B cell (primary cell): ENCODE measurements at regions not wholly inside any gene's neighbourhood (a gene's known extent, or its start where the extent isn't known, plus 50 kb on each side); places are given as distances from the start of the nearest gene placed in this dataset.

Source experiments
- ATAC-seq: fragments of 200-7000 bp; cut with Tn5 transposase; one replicate; pipeline ENCODE4 v1.10.0; 2021; ENCODE audit warnings: low read depth, mild to moderate bottlenecking, moderate number of reproducible peaks, moderate library complexity
- CTCF ChIA-PET: fragments of 350-600 bp; sonication (Branson Sonifier 250); formaldehyde crosslinking; loops from one replicate; lab custom pipeline; 2021; ENCODE audit warnings: antibody characterized with exemption, inconsistent platforms; lab: Charles Lee
- POLR2A ChIA-PET: fragments of 350-600 bp; sonication (Branson Sonifier 250); formaldehyde crosslinking; loops from one replicate; lab custom pipeline; 2021; ENCODE audit warnings: antibody characterized with exemption; lab: Charles Lee
- DNase-seq: peaks from one replicate; pipeline ENCODE4 v3.0.0; 2013
- H2AFZ ChIP-seq: 2 replicates; pipeline ENCODE4 v1.6.1; 2012; ENCODE audit warnings: mild to moderate bottlenecking, low read depth, low read length; ENCODE audit not compliant: insufficient read depth, poor library complexity, severe bottlenecking
- H3K27ac ChIP-seq, 2 donors: 1 replicate in 1 of 2; 2 replicates in 1 of 2; pipeline ENCODE4 v1.5.1; 2012 to 2013; ENCODE audit warnings: low read length in 2 of 2, mild to moderate bottlenecking in 2 of 2, moderate library complexity in 1 of 2
- H3K27me3 ChIP-seq, 4 experiments: fragments of 200-600 bp in 1 of 4; sonication (generic) in 1 of 4; replicated peaks in 1 of 4; 1 replicate in 2 of 4; 2 replicates in 2 of 4; pipeline versions ENCODE4 v1.6.1 to v1.7.0; 2013 to 2016; ENCODE audit warnings: low read length in 3 of 4, mild to moderate bottlenecking in 2 of 4, mixed read lengths in 1 of 4, moderate library complexity in 1 of 4; ENCODE audit not compliant: insufficient read depth in 4 of 4, control insufficient read depth in 3 of 4; ENCODE audit errors: control extremely low read depth in 1 of 4
- H3K36me3 ChIP-seq, 2 experiments: replicated peaks in 1 of 2; 1 replicate in 1 of 2; 2 replicates in 1 of 2; pipeline versions ENCODE4 v1.6.1 to v1.7.1; 2013; ENCODE audit warnings: low read length in 1 of 2; ENCODE audit not compliant: insufficient read depth in 2 of 2, control insufficient read depth in 1 of 2; ENCODE audit errors: control extremely low read depth in 1 of 2, extremely low read depth in 1 of 2
- H3K4me1 ChIP-seq, 2 donors: fragments of 200-600 bp in 1 of 2; sonication (generic) in 1 of 2; 1 replicate in 1 of 2; 2 replicates in 1 of 2; pipeline versions ENCODE4 v1.5.1 to v1.6.1; 2013 to 2017; ENCODE audit warnings: low read length in 2 of 2; ENCODE audit not compliant: control insufficient read depth in 2 of 2, insufficient read depth in 2 of 2
- H3K4me2 ChIP-seq: replicated peaks from 2 replicates; pipeline ENCODE3; 2012; ENCODE audit warnings: mild to moderate bottlenecking, low read depth, low read length; ENCODE audit not compliant: poor library complexity, severe bottlenecking
- H3K4me3 ChIP-seq, 5 experiments: fragments of 200-600 bp in 1 of 5; sonication (generic) in 1 of 5; 1 replicate in 3 of 5; 2 replicates in 2 of 5; pipeline versions ENCODE4 v1.5.1 to v1.7.0; 2011 to 2016; ENCODE audit warnings: low read length in 4 of 5, mild to moderate bottlenecking in 4 of 5, low read depth in 2 of 5, control low read depth in 1 of 5, moderate library complexity in 1 of 5; ENCODE audit not compliant: insufficient read depth in 1 of 5; ENCODE audit errors: control extremely low read depth in 1 of 5, extremely low read depth in 1 of 5
- H3K79me2 ChIP-seq: fragments of 200-600 bp; sonication (generic); one replicate; pipeline ENCODE4 v1.6.0; 2016; ENCODE audit warnings: low read length; ENCODE audit not compliant: control insufficient read depth, insufficient read depth
- H3K9ac ChIP-seq: fragments of 200-600 bp; sonication (generic); 2 replicates; pipeline ENCODE4 v1.6.1; 2017; ENCODE audit warnings: mild to moderate bottlenecking, low read length, moderate library complexity
- H3K9me3 ChIP-seq, 3 donors: one replicate each; pipeline versions ENCODE4 v1.6.1 to v1.7.1; 2013; ENCODE audit warnings: low read length in 2 of 3; ENCODE audit not compliant: control insufficient read depth in 2 of 3, insufficient read depth in 1 of 3; ENCODE audit errors: control extremely low read depth in 1 of 3
- H4K20me1 ChIP-seq: 2 replicates; pipeline ENCODE4 v1.6.0; 2012; ENCODE audit warnings: mild to moderate bottlenecking, low read length; ENCODE audit not compliant: insufficient read depth, control insufficient read depth, poor library complexity, severe bottlenecking
- H3K27ac Mint-ChIP-seq: one replicate; pipeline ENCODE4 v1.8.0; 2021; ENCODE audit warnings: mixed read lengths
- H3K27me3 Mint-ChIP-seq: one replicate; pipeline ENCODE4 v1.8.0; 2021; ENCODE audit warnings: mixed read lengths
- H3K4me1 Mint-ChIP-seq: one replicate; pipeline ENCODE4 v1.8.0; 2021; ENCODE audit warnings: mixed read lengths
- H3K4me3 Mint-ChIP-seq: one replicate; pipeline ENCODE4 v1.8.0; 2021; ENCODE audit warnings: mixed read lengths
- H3K9me3 Mint-ChIP-seq: one replicate; pipeline ENCODE4 v1.8.0; 2022; ENCODE audit warnings: mixed read lengths; ENCODE audit not compliant: insufficient read depth
- EZH2 ChIP-seq: IDR thresholded peaks from 2 replicates; pipeline ENCODE4 v1.6.1; 2012; ENCODE audit warnings: borderline replicate concordance, low read depth, mild to moderate bottlenecking, moderate library complexity, low read length; ENCODE audit not compliant: insufficient read depth, poor library complexity, severe bottlenecking
- WGBS: methylation state at CpG from one replicate; pipeline ENCODE4 v1.1.5; 2013; ENCODE audit warnings: missing lambda C conversion rate; ENCODE audit not compliant: insufficient coverage; 5-methylcytosine and 5-hydroxymethylcytosine counted together
- intact Hi-C: fragments of 100-400 bp; cut with micrococcal nuclease; formaldehyde crosslinking; loops from one replicate; pipeline ENCODE4 v1.10.0; 2022
- TF ChIP-seq, protein P1 (sequence below): fragments of 200-600 bp; IDR thresholded peaks from one replicate; pipeline ENCODE4 v1.8.0; 2022; ENCODE audit warnings: antibody characterized with exemption, mild to moderate bottlenecking

- Histone ChIP-seq H3K27me3 (no peaks in the 10 kb centered on the region), H3K4me2 (no peak overlapping the region), H2AFZ (no peak overlapping the region), H3K9me3 (peaks cover 0 to 3% (median 0%) of the 10 kb centered on the region in 3 donors), H3K79me2 (no peaks in the 10 kb centered on the region), H3K27ac (no peak overlapping the region), H3K4me1 (no peaks in the 10 kb centered on the region), H3K36me3 (no peaks in the 10 kb centered on the region), H3K4me3 (no peak overlapping the region), H4K20me1 (no peaks in the 10 kb centered on the region), H3K9ac (no peak overlapping the region)
- intact Hi-C loops: no loop called here
- Mint-ChIP-seq H3K4me1 (no peaks in the 10 kb centered on the region), H3K27ac (no peak overlapping the region), H3K27me3 (no peaks in the 10 kb centered on the region), H3K4me3 (no peak overlapping the region), H3K9me3 (peaks cover 3% of the 10 kb centered on the region)
- TF ChIP-seq, protein P1, sequence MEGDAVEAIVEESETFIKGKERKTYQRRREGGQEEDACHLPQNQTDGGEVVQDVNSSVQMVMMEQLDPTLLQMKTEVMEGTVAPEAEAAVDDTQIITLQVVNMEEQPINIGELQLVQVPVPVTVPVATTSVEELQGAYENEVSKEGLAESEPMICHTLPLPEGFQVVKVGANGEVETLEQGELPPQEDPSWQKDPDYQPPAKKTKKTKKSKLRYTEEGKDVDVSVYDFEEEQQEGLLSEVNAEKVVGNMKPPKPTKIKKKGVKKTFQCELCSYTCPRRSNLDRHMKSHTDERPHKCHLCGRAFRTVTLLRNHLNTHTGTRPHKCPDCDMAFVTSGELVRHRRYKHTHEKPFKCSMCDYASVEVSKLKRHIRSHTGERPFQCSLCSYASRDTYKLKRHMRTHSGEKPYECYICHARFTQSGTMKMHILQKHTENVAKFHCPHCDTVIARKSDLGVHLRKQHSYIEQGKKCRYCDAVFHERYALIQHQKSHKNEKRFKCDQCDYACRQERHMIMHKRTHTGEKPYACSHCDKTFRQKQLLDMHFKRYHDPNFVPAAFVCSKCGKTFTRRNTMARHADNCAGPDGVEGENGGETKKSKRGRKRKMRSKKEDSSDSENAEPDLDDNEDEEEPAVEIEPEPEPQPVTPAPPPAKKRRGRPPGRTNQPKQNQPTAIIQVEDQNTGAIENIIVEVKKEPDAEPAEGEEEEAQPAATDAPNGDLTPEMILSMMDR: no peak
- no peak for TF ChIP-seq EZH2
- ChIA-PET CTCF (no interaction called here), POLR2A (no interaction called here)
- ATAC-seq (no peak), DNase-seq (no peak)
- WGBS: 78% methylated on average over 2 of the region's 3 CpGs
Observed at GRCh38 chr16:64870859-64871258, 251.0 kb downstream of the CDH11 start.

GRCh38 chr16:64869781-64870180 is 252.1 kb downstream of the CDH11 start:
- WGBS: no CpG with 5 or more reads among the region's 5 CpGs
- intact Hi-C loops: no loop called here

More at GRCh38 chr16:64869781-64870180, 252.1 kb downstream of the CDH11 start:
- CTCF ChIA-PET: no interaction called here
- no peaks in the 10 kb centered on the region for H3K36me3 ChIP-seq
- no peak overlapping the region for H2AFZ ChIP-seq
- no peaks in the 10 kb centered on the region for H3K27me3 Mint-ChIP-seq
- no peak overlapping the region for H3K27ac Mint-ChIP-seq
- ATAC-seq: no peak
- no peak overlapping the region for H3K4me3 Mint-ChIP-seq
- no peaks in the 10 kb centered on the region for H3K27me3 ChIP-seq
- no peak overlapping the region for H3K9ac ChIP-seq
- POLR2A ChIA-PET: no interaction called here
- H3K4me3 ChIP-seq: no peak overlapping the region
- no peaks in the 10 kb centered on the region for H3K4me1 Mint-ChIP-seq
- H3K79me2 ChIP-seq: no peaks in the 10 kb centered on the region
- H3K9me3 Mint-ChIP-seq: peaks cover 3% of the 10 kb centered on the region
- no peak overlapping the region for H3K27ac ChIP-seq
- no peak overlapping the region for H3K4me2 ChIP-seq
- no peak for DNase-seq
- TF ChIP-seq, protein P1: no peak
- no peak for TF ChIP-seq EZH2
- H3K4me1 ChIP-seq: no peaks in the 10 kb centered on the region
- no peaks in the 10 kb centered on the region for H4K20me1 ChIP-seq
- H3K9me3 ChIP-seq: peaks cover 0 to 3% (median 0%) of the 10 kb centered on the region in 3 donors
